Lower lobe of right lung (tissue), 2 donors: ENCODE measurements at regions not wholly inside any gene's neighbourhood (a gene's known extent, or its start where the extent isn't known, plus 50 kb on each side); places are given as distances from the start of the nearest gene placed in this dataset.
A peak's percentile ranks its signal among the peaks of the same experiment; 100 is the strongest.

ENCODE experiments used
- ATAC-seq, 2 donors: fragments of 200-7000 bp; cut with Tn5 transposase; one replicate each; pipeline ENCODE4 v1.9.1; 2020 to 2022; ENCODE audit warnings: mild to moderate bottlenecking in 2 of 2, moderate library complexity in 2 of 2
- DNase-seq: peaks from one replicate; pipeline ENCODE4 v3.0.0-alpha.2; 2020
- H3K27ac ChIP-seq: fragments of 200-600 bp; one replicate; pipeline ENCODE4 v1.8.0; 2022
- H3K27me3 ChIP-seq: fragments of 200-600 bp; one replicate; pipeline ENCODE4 v1.8.0; 2022; ENCODE audit warnings: low read depth
- H3K36me3 ChIP-seq: fragments of 200-600 bp; one replicate; pipeline ENCODE4 v1.8.0; 2022; ENCODE audit warnings: mild to moderate bottlenecking
- H3K4me1 ChIP-seq: fragments of 200-600 bp; one replicate; pipeline ENCODE4 v1.8.0; 2022
- H3K4me3 ChIP-seq: fragments of 200-600 bp; one replicate; pipeline ENCODE4 v1.8.0; 2022; ENCODE audit warnings: mild to moderate bottlenecking
- H3K9me3 ChIP-seq: fragments of 200-600 bp; one replicate; pipeline ENCODE4 v1.8.0; 2022
- intact Hi-C: fragments of 100-400 bp; cut with DNase I; formaldehyde crosslinking; loops from one replicate; pipeline ENCODE4 v1.11.0; 2022
- TF ChIP-seq, protein P1 (sequence below): fragments of 200-600 bp; IDR thresholded peaks from one replicate; pipeline ENCODE4 v1.8.0; 2022; ENCODE audit warnings: antibody characterized with exemption, mild to moderate bottlenecking
- donor health status: DM: no; HTN: yes; CAD: no; lungs with severe emphysema.

DNA sequence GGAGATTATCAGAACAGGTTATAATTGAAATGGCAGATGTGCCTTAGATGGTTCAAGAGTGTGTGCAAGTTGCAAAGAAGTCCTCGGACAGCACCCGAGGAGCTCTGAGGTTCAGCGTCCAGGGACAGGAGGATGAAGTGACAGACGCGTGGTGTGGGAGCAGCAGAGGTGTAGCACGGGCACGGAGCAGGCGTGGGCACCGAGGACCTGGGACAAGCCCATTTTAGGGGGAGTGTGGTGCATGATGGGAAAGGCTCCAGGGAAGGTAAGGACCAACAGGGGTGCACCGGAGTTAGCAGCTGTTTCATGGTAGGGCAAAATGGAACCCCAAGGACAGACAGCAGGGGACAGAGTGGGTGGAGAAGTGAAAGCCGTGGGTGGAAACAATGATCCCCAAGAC lies 56.3 kb upstream of the BACE2 start:
- Histone ChIP-seq H3K27me3 (peaks cover 6% of the 10 kb centered on the region), H3K36me3 (no peaks in the 10 kb centered on the region), H3K9me3 (no peaks in the 10 kb centered on the region), H3K27ac (no peak overlapping the region), H3K4me1 (peaks cover 9% of the 10 kb centered on the region), H3K4me3 (no peak overlapping the region)
- ATAC-seq (no peak), DNase-seq (no peak)
- TF ChIP-seq, protein P1, sequence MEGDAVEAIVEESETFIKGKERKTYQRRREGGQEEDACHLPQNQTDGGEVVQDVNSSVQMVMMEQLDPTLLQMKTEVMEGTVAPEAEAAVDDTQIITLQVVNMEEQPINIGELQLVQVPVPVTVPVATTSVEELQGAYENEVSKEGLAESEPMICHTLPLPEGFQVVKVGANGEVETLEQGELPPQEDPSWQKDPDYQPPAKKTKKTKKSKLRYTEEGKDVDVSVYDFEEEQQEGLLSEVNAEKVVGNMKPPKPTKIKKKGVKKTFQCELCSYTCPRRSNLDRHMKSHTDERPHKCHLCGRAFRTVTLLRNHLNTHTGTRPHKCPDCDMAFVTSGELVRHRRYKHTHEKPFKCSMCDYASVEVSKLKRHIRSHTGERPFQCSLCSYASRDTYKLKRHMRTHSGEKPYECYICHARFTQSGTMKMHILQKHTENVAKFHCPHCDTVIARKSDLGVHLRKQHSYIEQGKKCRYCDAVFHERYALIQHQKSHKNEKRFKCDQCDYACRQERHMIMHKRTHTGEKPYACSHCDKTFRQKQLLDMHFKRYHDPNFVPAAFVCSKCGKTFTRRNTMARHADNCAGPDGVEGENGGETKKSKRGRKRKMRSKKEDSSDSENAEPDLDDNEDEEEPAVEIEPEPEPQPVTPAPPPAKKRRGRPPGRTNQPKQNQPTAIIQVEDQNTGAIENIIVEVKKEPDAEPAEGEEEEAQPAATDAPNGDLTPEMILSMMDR, result no peak
- intact Hi-C loops, result no loop called here

DNA sequence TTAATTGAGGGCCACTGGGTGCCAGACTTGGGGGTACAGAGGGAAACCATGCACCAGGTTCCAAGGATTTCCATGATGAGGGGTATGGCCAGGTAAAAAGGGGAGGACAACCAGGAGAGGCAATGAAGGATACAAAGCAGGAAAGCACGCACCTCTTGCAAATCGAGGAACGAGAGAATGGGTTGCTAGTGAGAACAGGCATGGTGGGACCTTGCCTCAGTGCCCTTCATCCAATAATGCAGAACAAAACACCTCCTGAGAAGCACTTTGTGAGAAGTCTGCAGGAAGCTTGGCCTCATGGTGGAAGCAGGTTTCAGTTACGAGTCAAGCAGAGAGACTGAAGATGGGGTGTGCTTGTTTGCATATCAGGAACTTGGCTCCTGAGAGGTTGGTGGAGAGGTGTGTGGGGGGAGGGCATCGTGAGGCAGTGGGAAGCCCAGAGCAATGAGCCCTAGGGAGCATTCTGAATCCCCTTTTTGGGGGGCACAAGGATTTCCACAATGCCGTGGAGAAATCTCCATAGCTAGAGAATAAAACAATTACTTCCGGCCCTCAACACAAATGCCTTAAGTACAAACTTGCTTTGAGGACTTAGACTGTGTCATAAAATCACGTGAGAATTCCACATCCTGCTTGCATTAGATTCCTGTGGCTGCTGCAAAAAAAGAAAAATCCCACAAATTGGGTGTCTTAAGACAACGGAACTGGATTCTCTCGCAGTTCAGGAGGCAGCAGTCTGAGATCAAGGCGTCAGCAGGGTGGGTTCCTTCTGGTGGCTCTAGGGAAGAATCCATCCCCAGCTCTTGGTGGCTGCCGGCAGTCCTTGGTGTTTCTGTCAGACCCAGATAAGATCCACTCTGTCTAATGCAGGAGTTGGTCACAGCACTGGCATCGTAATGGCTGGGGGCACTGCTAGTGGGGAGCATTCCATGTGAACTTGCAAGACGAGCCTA lies 54.9 kb upstream of the BACE2 start:
- peaks cover 9% of the 10 kb centered on the region for H3K4me1 ChIP-seq
- no peak for DNase-seq
- H3K36me3 ChIP-seq, result no peaks in the 10 kb centered on the region
- H3K27ac ChIP-seq, result no peak overlapping the region
- H3K27me3 ChIP-seq, result peaks cover 6% of the 10 kb centered on the region
- intact Hi-C loops, result no loop called here
- ATAC-seq, result peak; percentile 81 to 86
- peak overlapping the region; percentile 33 for H3K4me3 ChIP-seq
- no peaks in the 10 kb centered on the region for H3K9me3 ChIP-seq
- TF ChIP-seq, protein P1, result no peak

DNA sequence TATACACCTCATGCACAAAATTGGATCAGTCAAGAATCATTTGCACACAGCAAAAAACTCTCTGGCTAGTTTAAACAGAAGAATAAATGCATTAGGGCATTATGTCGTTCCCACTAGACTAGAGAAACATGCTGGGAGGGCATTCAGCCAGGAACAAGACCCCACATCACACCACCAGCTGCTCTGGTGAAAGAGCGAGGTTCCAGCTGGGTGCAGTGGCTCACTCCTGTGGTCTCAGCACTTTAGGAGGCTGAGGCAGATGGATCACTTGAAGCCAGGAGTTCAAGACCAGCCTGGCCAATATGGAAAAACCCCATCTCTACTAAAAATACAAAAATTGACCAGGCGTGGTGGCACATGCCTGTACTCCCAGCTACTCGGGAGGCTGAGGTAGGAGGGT lies 52.1 kb upstream of the BACE2 start:
- ATAC-seq (no peak), DNase-seq (no peak)
- TF ChIP-seq, protein P1, result no peak
- Histone ChIP-seq H3K27me3 (no peaks in the 10 kb centered on the region), H3K4me3 (no peak overlapping the region), H3K36me3 (no peaks in the 10 kb centered on the region), H3K9me3 (no peaks in the 10 kb centered on the region), H3K4me1 (peaks cover 9% of the 10 kb centered on the region), H3K27ac (no peak overlapping the region)
- intact Hi-C loops, result no loop called here
